ENCODE measurements at regions not wholly inside any gene's neighbourhood (a gene's known extent, or its start where the extent isn't known, plus 50 kb on each side); places are given as distances from the start of the nearest gene placed in this dataset.

GRCh38 chr2:15767679-15768078, 172.7 kb upstream of the MYCN start:
- TF ChIP-seq SIN3A (IDR thresholded peaks at IDR 0.05; ENCODE audit: borderline replicate concordance, insufficient read depth, low read length): no peak
- no peak for TF ChIP-seq REST (IDR thresholded peaks at IDR 0.05; ENCODE audit: insufficient read depth in 1 of 2, low read depth in 2 of 2, low read length in 2 of 2)
- no peak for TF ChIP-seq TAF1 (IDR thresholded peaks at IDR 0.05; ENCODE audit: borderline replicate concordance, insufficient read depth, low read length)
- no peak for TF ChIP-seq POLR2AphosphoS5 (IDR thresholded peaks at IDR 0.05; ENCODE audit: low read depth, low read length)
